Central memory CD8-positive, alpha-beta T cell (primary cell): ENCODE measurements at regions not wholly inside any gene's neighbourhood (a gene's known extent, or its start where the extent isn't known, plus 50 kb on each side); places are given as distances from the start of the nearest gene placed in this dataset.

ENCODE experiments used
- ATAC-seq: fragments of 150-1000 bp; cut with Tn5 transposase; replicated peaks from 2 replicates; pipeline ENCODE4 v1.10.0; 2022; ENCODE audit warnings: mild to moderate bottlenecking, moderate FRiP score, moderate number of reproducible peaks; ENCODE audit not compliant: poor library complexity, severe bottlenecking; ENCODE audit errors: extremely low read depth
- DNase-seq, 2 donors: peaks; one replicate each; pipeline ENCODE4 v3.0.0; 2021; ENCODE audit warnings: low spot score in 2 of 2
- H3K27ac Mint-ChIP-seq: one replicate; pipeline ENCODE4 v1.8.0; 2022; ENCODE audit warnings: low read depth, mild to moderate bottlenecking, moderate library complexity, mixed read lengths
- H3K27me3 Mint-ChIP-seq: one replicate; pipeline ENCODE4 v1.8.0; 2022; ENCODE audit warnings: mixed read lengths
- H3K36me3 Mint-ChIP-seq: one replicate; pipeline ENCODE4 v1.8.0; 2022; ENCODE audit warnings: mild to moderate bottlenecking, moderate library complexity, mixed read lengths; ENCODE audit not compliant: insufficient read depth
- H3K4me1 Mint-ChIP-seq: one replicate; pipeline ENCODE4 v1.8.0; 2022; ENCODE audit warnings: mixed read lengths
- H3K4me3 Mint-ChIP-seq: one replicate; pipeline ENCODE4 v1.8.0; 2022; ENCODE audit warnings: mild to moderate bottlenecking, moderate library complexity, mixed read lengths
- H3K9me3 Mint-ChIP-seq: one replicate; pipeline ENCODE4 v1.8.0; 2022; ENCODE audit warnings: mixed read lengths

GRCh38 chr1:73784026-73784425 is 413.9 kb downstream of the LRRIQ3 start:
- peaks cover 2% of the 10 kb centered on the region for H3K36me3 Mint-ChIP-seq
- no peaks in the 10 kb centered on the region for H3K4me1 Mint-ChIP-seq
- H3K4me3 Mint-ChIP-seq, result no peak overlapping the region
- no peak for ATAC-seq
- H3K9me3 Mint-ChIP-seq, result peaks cover 15% of the 10 kb centered on the region
- no peak overlapping the region for H3K27ac Mint-ChIP-seq
- no peak for DNase-seq
- H3K27me3 Mint-ChIP-seq, result no peaks in the 10 kb centered on the region

- Mint-ChIP-seq H3K4me3 (no peak overlapping the region), H3K27me3 (no peaks in the 10 kb centered on the region), H3K4me1 (no peaks in the 10 kb centered on the region), H3K27ac (no peak overlapping the region), H3K9me3 (peaks cover 22% of the 10 kb centered on the region), H3K36me3 (peaks cover 2% of the 10 kb centered on the region)
- ATAC-seq, result no peak
- DNase-seq, result no peak
Observed at GRCh38 chr1:73783352-73783751, 414.6 kb downstream of the LRRIQ3 start.

- Mint-ChIP-seq H3K4me1 (no peaks in the 10 kb centered on the region), H3K36me3 (peaks cover 2% of the 10 kb centered on the region), H3K9me3 (peaks cover 23% of the 10 kb centered on the region), H3K27me3 (no peaks in the 10 kb centered on the region), H3K4me3 (no peak overlapping the region), H3K27ac (no peak overlapping the region)
- DNase-seq (no peak), ATAC-seq (no peak)
Observed at GRCh38 chr1:73782901-73783300, 415.1 kb downstream of the LRRIQ3 start.

GRCh38 chr1:73781251-73781650 is 416.7 kb downstream of the LRRIQ3 start:
- H3K27me3 Mint-ChIP-seq, result no peaks in the 10 kb centered on the region
- no peak overlapping the region for H3K27ac Mint-ChIP-seq
- H3K4me3 Mint-ChIP-seq, result no peak overlapping the region
- peaks cover 20% of the 10 kb centered on the region for H3K9me3 Mint-ChIP-seq
- peaks cover 2% of the 10 kb centered on the region for H3K36me3 Mint-ChIP-seq
- ATAC-seq, result no peak
- no peaks in the 10 kb centered on the region for H3K4me1 Mint-ChIP-seq
- no peak for DNase-seq

- no peak for DNase-seq
- Mint-ChIP-seq H3K4me3 (no peak overlapping the region), H3K36me3 (peaks cover 2% of the 10 kb centered on the region), H3K27me3 (no peaks in the 10 kb centered on the region), H3K4me1 (no peaks in the 10 kb centered on the region), H3K27ac (no peak overlapping the region), H3K9me3 (peaks cover 9% of the 10 kb centered on the region)
- no peak for ATAC-seq
Observed at GRCh38 chr1:73778471-73778870, 419.5 kb downstream of the LRRIQ3 start.

GRCh38 chr1:73775896-73776295 is 422.1 kb downstream of the LRRIQ3 start:
- H3K9me3 Mint-ChIP-seq, result peaks cover 9% of the 10 kb centered on the region
- no peaks in the 10 kb centered on the region for H3K36me3 Mint-ChIP-seq
- no peaks in the 10 kb centered on the region for H3K27me3 Mint-ChIP-seq
- H3K4me3 Mint-ChIP-seq, result no peak overlapping the region
- ATAC-seq (no peak), DNase-seq (no peak)
- H3K4me1 Mint-ChIP-seq, result no peaks in the 10 kb centered on the region
- no peak overlapping the region for H3K27ac Mint-ChIP-seq

GRCh38 chr1:73772941-73773340 is 425.0 kb downstream of the LRRIQ3 start:
- Mint-ChIP-seq H3K36me3 (no peaks in the 10 kb centered on the region), H3K4me1 (no peaks in the 10 kb centered on the region), H3K4me3 (no peak overlapping the region), H3K27me3 (no peaks in the 10 kb centered on the region), H3K9me3 (peaks cover 4% of the 10 kb centered on the region), H3K27ac (no peak overlapping the region)
- no peak for ATAC-seq
- DNase-seq, result no peak

- no peak overlapping the region for H3K4me3 Mint-ChIP-seq
Observed at GRCh38 chr1:73771396-73771795, 426.6 kb downstream of the LRRIQ3 start.

GRCh38 chr1:73770109-73770905 is 427.7 kb downstream of the LRRIQ3 start:
- Mint-ChIP-seq H3K4me3 (no peak overlapping the region), H3K27me3 (no peaks in the 10 kb centered on the region), H3K36me3 (no peaks in the 10 kb centered on the region), H3K4me1 (no peaks in the 10 kb centered on the region), H3K9me3 (peaks cover 11% of the 10 kb centered on the region), H3K27ac (no peak overlapping the region)
- no peak for DNase-seq
- no peak for ATAC-seq

More at GRCh38 chr1:73771396-73771795, 426.6 kb downstream of the LRRIQ3 start:
- no peak for ATAC-seq
- no peaks in the 10 kb centered on the region for H3K36me3 Mint-ChIP-seq
- no peaks in the 10 kb centered on the region for H3K4me1 Mint-ChIP-seq
- DNase-seq, result no peak
- no peaks in the 10 kb centered on the region for H3K27me3 Mint-ChIP-seq
- peaks cover 5% of the 10 kb centered on the region for H3K9me3 Mint-ChIP-seq
- no peak overlapping the region for H3K27ac Mint-ChIP-seq

GRCh38 chr1:73766786-73767348 is 431.1 kb downstream of the LRRIQ3 start:
- Mint-ChIP-seq H3K9me3 (peaks cover 17% of the 10 kb centered on the region), H3K27ac (no peak overlapping the region), H3K27me3 (no peaks in the 10 kb centered on the region), H3K4me3 (no peak overlapping the region), H3K36me3 (no peaks in the 10 kb centered on the region), H3K4me1 (no peaks in the 10 kb centered on the region)
- ATAC-seq, result no peak
- no peak for DNase-seq

GRCh38 chr1:73765551-73766233 is 432.3 kb downstream of the LRRIQ3 start:
- ATAC-seq (no peak), DNase-seq (no peak)
- Mint-ChIP-seq H3K27ac (no peak overlapping the region), H3K27me3 (no peaks in the 10 kb centered on the region), H3K4me3 (no peak overlapping the region), H3K9me3 (peaks cover 17% of the 10 kb centered on the region), H3K36me3 (no peaks in the 10 kb centered on the region), H3K4me1 (no peaks in the 10 kb centered on the region)

- DNase-seq, result no peak
- Mint-ChIP-seq H3K4me1 (no peaks in the 10 kb centered on the region), H3K27ac (no peak overlapping the region), H3K27me3 (no peaks in the 10 kb centered on the region), H3K4me3 (no peak overlapping the region), H3K36me3 (no peaks in the 10 kb centered on the region), H3K9me3 (peaks cover 18% of the 10 kb centered on the region)
- ATAC-seq, result no peak
Observed at GRCh38 chr1:73761559-73761958, 436.4 kb downstream of the LRRIQ3 start.

- H3K4me1 Mint-ChIP-seq, result no peaks in the 10 kb centered on the region
- H3K36me3 Mint-ChIP-seq, result no peaks in the 10 kb centered on the region
- peaks cover 14% of the 10 kb centered on the region for H3K9me3 Mint-ChIP-seq
- DNase-seq (no peak), ATAC-seq (no peak)
- no peaks in the 10 kb centered on the region for H3K27me3 Mint-ChIP-seq
- H3K4me3 Mint-ChIP-seq, result no peak overlapping the region
- no peak overlapping the region for H3K27ac Mint-ChIP-seq
Observed at GRCh38 chr1:73759011-73759410, 439.0 kb downstream of the LRRIQ3 start.
